ENCODE measurements at regions not wholly inside any gene's neighbourhood (a gene's known extent, or its start where the extent isn't known, plus 50 kb on each side); places are given as distances from the start of the nearest gene placed in this dataset.
"Not testable (repeated sequence)": the region's sequence is repeated elsewhere in the genome, so short reads cannot be mapped to it uniquely, and the experiment has no call there.

DNA sequence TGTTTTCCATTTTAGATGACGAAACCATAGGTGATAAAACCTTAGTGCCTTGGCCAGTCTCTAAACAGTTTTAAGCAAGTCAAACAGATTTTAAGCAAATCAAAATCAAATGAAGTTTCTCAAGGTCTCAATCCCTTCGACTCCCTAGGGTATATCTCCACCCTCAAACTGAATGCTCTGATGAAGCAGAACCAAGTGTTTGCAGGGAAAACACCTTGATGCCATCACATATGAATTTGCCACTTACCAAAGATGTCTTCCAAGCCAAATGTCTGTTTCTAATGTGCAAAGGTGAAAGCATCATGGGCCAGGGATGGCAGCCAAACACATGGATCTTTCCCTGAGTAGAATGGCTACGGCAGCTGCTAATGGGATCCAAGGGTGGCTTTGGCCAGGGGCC is 116.4 kb upstream of the COP1 start:
- H3K4me3 ChIP-seq (ENCODE audit: low read depth, low read length) = no peak overlapping the region
- no peak for TF ChIP-seq MYC (IDR thresholded peaks at IDR 0.05; ENCODE audit: low read depth, low read length)
- TF ChIP-seq, protein P1, sequence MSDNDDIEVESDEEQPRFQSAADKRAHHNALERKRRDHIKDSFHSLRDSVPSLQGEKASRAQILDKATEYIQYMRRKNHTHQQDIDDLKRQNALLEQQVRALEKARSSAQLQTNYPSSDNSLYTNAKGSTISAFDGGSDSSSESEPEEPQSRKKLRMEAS (IDR thresholded peaks at IDR 0.05; ENCODE audit: low read depth, low read length) = no peak
- no peak for TF ChIP-seq POLR2A (IDR thresholded peaks at IDR 0.05; ENCODE audit: extremely low read depth, insufficient read length)

DNA sequence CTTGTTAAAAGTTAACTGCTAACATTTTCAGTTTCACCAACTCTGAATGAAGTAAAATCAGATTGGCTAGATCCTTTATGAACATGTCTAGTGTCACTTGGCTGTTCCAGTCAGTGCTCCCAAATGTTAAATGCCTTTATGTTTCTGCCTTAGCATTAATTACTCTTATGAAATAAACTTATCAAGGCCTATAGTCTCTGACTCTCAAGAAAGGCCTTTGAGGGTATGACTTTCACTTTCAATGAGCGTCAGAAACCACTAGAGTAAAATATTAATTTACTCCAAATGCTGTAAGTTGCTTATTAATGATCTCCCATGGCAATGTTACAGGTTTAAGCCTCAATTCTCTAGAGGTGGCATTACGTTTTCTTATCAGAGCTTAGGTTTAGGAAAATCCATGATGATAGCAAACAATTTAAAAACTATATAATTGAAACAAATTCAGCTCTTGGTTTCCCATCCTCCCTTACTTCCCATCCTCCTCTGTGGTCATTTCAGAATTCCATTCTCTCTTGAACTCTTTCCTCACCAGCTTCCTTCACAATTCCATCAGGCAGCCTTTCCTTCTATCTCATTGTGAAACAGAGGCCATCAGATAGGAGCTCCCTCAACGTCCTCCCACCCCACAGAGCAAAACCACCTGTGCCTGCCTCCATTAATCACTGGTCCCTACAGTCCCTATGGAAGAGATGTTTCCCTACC is 108.6 kb upstream of the COP1 start:
- no peak overlapping the region for H3K4me3 ChIP-seq (ENCODE audit: low read depth, low read length)
- DNase-seq (ENCODE audit: low read depth) = no peak
- no peak for TF ChIP-seq POLR2A (IDR thresholded peaks at IDR 0.05; ENCODE audit: extremely low read depth, insufficient read length)
- TF ChIP-seq MYC (IDR thresholded peaks at IDR 0.05; ENCODE audit: low read depth, low read length) = no peak
- TF ChIP-seq, protein P1 (IDR thresholded peaks at IDR 0.05; ENCODE audit: low read depth, low read length) = no peak
- TF ChIP-seq, protein P2, sequence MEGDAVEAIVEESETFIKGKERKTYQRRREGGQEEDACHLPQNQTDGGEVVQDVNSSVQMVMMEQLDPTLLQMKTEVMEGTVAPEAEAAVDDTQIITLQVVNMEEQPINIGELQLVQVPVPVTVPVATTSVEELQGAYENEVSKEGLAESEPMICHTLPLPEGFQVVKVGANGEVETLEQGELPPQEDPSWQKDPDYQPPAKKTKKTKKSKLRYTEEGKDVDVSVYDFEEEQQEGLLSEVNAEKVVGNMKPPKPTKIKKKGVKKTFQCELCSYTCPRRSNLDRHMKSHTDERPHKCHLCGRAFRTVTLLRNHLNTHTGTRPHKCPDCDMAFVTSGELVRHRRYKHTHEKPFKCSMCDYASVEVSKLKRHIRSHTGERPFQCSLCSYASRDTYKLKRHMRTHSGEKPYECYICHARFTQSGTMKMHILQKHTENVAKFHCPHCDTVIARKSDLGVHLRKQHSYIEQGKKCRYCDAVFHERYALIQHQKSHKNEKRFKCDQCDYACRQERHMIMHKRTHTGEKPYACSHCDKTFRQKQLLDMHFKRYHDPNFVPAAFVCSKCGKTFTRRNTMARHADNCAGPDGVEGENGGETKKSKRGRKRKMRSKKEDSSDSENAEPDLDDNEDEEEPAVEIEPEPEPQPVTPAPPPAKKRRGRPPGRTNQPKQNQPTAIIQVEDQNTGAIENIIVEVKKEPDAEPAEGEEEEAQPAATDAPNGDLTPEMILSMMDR (IDR thresholded peaks at IDR 0.05; ENCODE audit: low read depth, low read length) = no peak

More for the DNA sequence above, 116.4 kb upstream of the COP1 start:
- no peak for DNase-seq (ENCODE audit: low read depth)

DNA sequence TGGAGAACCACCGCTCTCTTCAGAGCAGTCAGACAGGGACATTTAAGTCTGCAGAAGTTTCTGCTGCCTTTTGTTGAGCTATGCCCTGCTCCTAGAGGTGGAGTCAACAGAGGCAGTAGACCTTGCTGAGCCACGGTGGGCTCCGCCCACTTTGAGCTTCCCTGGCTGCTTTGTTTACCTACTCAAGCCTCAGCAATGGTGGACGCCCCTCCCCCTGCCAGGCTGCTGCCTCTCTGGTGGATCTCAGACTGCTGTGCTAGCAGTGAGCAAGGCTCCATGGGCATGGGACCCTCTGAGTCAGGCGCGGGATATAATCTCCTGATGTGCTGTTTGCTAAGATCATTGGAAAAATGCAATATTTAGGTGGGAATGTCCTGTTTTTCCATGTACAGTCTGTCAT is 89.5 kb upstream of the COP1 start:
- not testable (repeated sequence) for DNase-seq (ENCODE audit: low read depth); H3K4me3 ChIP-seq (ENCODE audit: low read depth, low read length)

DNA sequence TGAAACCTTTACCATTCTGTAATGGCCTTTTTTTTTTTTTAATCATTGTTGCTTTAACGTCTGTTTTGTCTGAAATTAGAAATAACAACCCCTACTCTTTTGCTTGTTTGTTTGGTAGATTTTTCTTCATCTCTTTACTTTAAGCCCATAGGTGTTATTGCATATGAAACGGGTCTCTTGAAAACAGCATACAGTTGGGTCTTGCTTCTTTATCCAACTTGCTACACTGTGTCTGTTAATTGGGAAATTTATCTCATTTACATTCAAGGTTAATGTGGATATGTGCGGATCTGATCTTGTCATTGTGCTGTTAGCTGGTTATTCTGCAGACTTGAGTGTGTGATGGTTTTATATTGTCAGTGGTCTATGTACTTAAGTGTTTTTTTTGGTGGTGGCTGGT is 78.9 kb upstream of the COP1 start:
- no peak for DNase-seq (ENCODE audit: low read depth)
- TF ChIP-seq, protein P2 (IDR thresholded peaks at IDR 0.05; ENCODE audit: low read depth, low read length) = no peak
- H3K4me3 ChIP-seq (ENCODE audit: low read depth, low read length) = no peak overlapping the region

DNA sequence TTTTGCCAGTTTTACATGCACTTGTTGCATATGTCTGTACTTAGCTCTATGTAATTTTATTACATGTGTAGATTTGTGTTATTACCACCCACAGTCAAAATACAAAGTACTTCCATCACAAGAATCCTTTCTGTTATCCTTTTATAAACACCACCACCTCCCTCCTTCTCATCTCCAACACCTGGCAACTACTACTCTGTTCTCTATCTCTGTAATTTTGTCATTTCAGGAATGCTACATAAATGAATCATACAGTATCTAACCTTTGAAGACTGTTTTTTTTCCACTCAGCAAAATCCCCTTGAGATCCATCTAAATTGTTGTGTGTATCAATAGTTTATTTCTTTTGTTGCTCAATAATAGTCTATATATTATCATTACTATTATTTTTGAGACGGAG is 64.5 kb upstream of the COP1 start:
- no peak for DNase-seq (ENCODE audit: low read depth)
- TF ChIP-seq, protein P1 (IDR thresholded peaks at IDR 0.05; ENCODE audit: low read depth, low read length) = no peak
- TF ChIP-seq, protein P2 (IDR thresholded peaks at IDR 0.05; ENCODE audit: low read depth, low read length) = no peak
- no peak for TF ChIP-seq MYC (IDR thresholded peaks at IDR 0.05; ENCODE audit: low read depth, low read length)
- no peak for TF ChIP-seq POLR2A (IDR thresholded peaks at IDR 0.05; ENCODE audit: extremely low read depth, insufficient read length)
- no peak overlapping the region for H3K4me3 ChIP-seq (ENCODE audit: low read depth, low read length)

Data from NB4 (cell line).